HEK293 (cell line): ENCODE measurements at regions not wholly inside any gene's neighbourhood (a gene's known extent, or its start where the extent isn't known, plus 50 kb on each side); places are given as distances from the start of the nearest gene placed in this dataset.

ENCODE experiments used
- CTCF ChIA-PET: fragments of 350-600 bp; formaldehyde crosslinking; extraction: SDS; loops from one replicate; lab custom pipeline; 2021; ENCODE audit warnings: antibody characterized with exemption; lab: Yijun Ruan, JAX
- POLR2A ChIA-PET: fragments of 300-600 bp; formaldehyde crosslinking; extraction: SDS; loops from one replicate; lab custom pipeline; 2020; ENCODE audit warnings: antibody characterized with exemption, inconsistent platforms; lab: Yijun Ruan, JAX
- H3K27ac ChIP-seq: fragments of 200-500 bp; sonication (Bioruptor generic); 2 replicates; pipeline ENCODE4 v1.5.1; 2014; ENCODE audit warnings: low read depth, low read length, control low read depth, inconsistent platforms; ENCODE audit errors: extremely low read depth
- H3K36me3 ChIP-seq, 2 experiments: fragments of 200-500 bp in 1 of 2; sonication (Bioruptor generic) in 1 of 2; 1 replicate in 1 of 2; 2 replicates in 1 of 2; pipeline ENCODE4 v1.5.1; 2014 to 2017; ENCODE audit warnings: inconsistent platforms in 2 of 2, low read length in 2 of 2; ENCODE audit not compliant: control insufficient read depth in 2 of 2, insufficient read depth in 1 of 2
- H3K4me1 ChIP-seq: fragments of 200-500 bp; sonication (Bioruptor generic); 2 replicates; pipeline ENCODE4 v1.5.1; 2014; ENCODE audit warnings: mild to moderate bottlenecking, low read length, inconsistent platforms; ENCODE audit not compliant: control insufficient read depth, insufficient read depth
- H3K4me3 ChIP-seq: 2 replicates; pipeline ENCODE4 v1.5.1; 2011; ENCODE audit warnings: low read depth, mild to moderate bottlenecking, control low read depth, low read length, moderate library complexity
- H3K9me3 ChIP-seq: fragments of 200-500 bp; sonication (Bioruptor generic); 2 replicates; pipeline ENCODE4 v1.5.1; 2014; ENCODE audit warnings: low read depth, low read length, inconsistent platforms; ENCODE audit not compliant: control insufficient read depth, insufficient read depth
- GLIS1 ChIP-seq: fragments of 450-650 bp; formaldehyde crosslinking; IDR thresholded peaks from 2 replicates; pipeline ENCODE4 v1.5.1; 2016; ENCODE audit warnings: missing biosample characterization, missing genetic modification characterization
- HOXA7 ChIP-seq: sonication (generic); formaldehyde crosslinking; IDR thresholded peaks from 2 replicates; pipeline ENCODE4 v1.8.1; 2022; ENCODE audit warnings: missing genetic modification reagents, borderline replicate concordance
- KLF9 ChIP-seq: fragments of 450-650 bp; formaldehyde crosslinking; IDR thresholded peaks from 2 replicates; pipeline ENCODE4 v1.5.1; 2016; ENCODE audit warnings: missing biosample characterization, missing genetic modification characterization, low read depth
- MYNN ChIP-seq: fragments of 450-650 bp; formaldehyde crosslinking; IDR thresholded peaks from 2 replicates; pipeline ENCODE4 v1.5.1; 2016; ENCODE audit warnings: missing biosample characterization, missing genetic modification characterization, borderline replicate concordance
- WT1 ChIP-seq: fragments of 450-650 bp; formaldehyde crosslinking; IDR thresholded peaks from 2 replicates; pipeline ENCODE4 v1.5.1; 2016; ENCODE audit warnings: missing biosample characterization, missing genetic modification characterization
- ZBTB7A ChIP-seq: fragments of 450-650 bp; formaldehyde crosslinking; IDR thresholded peaks from 2 replicates; pipeline ENCODE4 v1.5.1; 2016; ENCODE audit warnings: low read depth, missing biosample characterization, missing genetic modification characterization
- ZNF155 ChIP-seq: fragments of 450-650 bp; formaldehyde crosslinking; IDR thresholded peaks from 2 replicates; pipeline ENCODE4 v1.5.1; 2016; ENCODE audit warnings: missing biosample characterization, missing genetic modification characterization
- ZNF175 ChIP-seq: fragments of 450-650 bp; formaldehyde crosslinking; IDR thresholded peaks from 2 replicates; pipeline ENCODE4 v1.5.1; 2016; ENCODE audit warnings: missing biosample characterization, missing genetic modification characterization
- ZNF19 ChIP-seq: fragments of 450-650 bp; formaldehyde crosslinking; IDR thresholded peaks from 2 replicates; pipeline ENCODE4; 2016; ENCODE audit warnings: missing biosample characterization, missing genetic modification characterization, low read depth
- ZNF2 ChIP-seq: fragments of 450-650 bp; formaldehyde crosslinking; IDR thresholded peaks from 2 replicates; pipeline ENCODE4 v1.5.1; 2016; ENCODE audit warnings: missing biosample characterization, missing genetic modification characterization
- ZNF24 ChIP-seq: fragments of 450-650 bp; formaldehyde crosslinking; IDR thresholded peaks from 2 replicates; pipeline ENCODE4 v1.5.1; 2016; ENCODE audit warnings: missing biosample characterization, missing genetic modification characterization
- ZNF324 ChIP-seq: fragments of 450-650 bp; formaldehyde crosslinking; IDR thresholded peaks from 2 replicates; pipeline ENCODE4 v1.5.1; 2016; ENCODE audit warnings: missing biosample characterization, missing genetic modification characterization
- ZNF354C ChIP-seq: fragments of 450-650 bp; formaldehyde crosslinking; IDR thresholded peaks from 2 replicates; pipeline ENCODE4 v1.5.1; 2016; ENCODE audit warnings: missing biosample characterization, missing genetic modification characterization, low read depth, borderline replicate concordance
- ZNF521 ChIP-seq: fragments of 450-650 bp; formaldehyde crosslinking; IDR thresholded peaks from 2 replicates; pipeline ENCODE4 v1.5.1; 2017; ENCODE audit warnings: missing biosample characterization, mild to moderate bottlenecking, missing genetic modification characterization
- ZNF530 ChIP-seq: fragments of 450-650 bp; formaldehyde crosslinking; IDR thresholded peaks from 2 replicates; pipeline ENCODE4 v1.5.1; 2016; ENCODE audit warnings: low read depth, missing biosample characterization, missing genetic modification characterization
- ZNF660 ChIP-seq: fragments of 450-650 bp; IDR thresholded peaks from 2 replicates; pipeline ENCODE4 v1.5.1; 2018; ENCODE audit warnings: missing biosample characterization, mild to moderate bottlenecking, missing genetic modification characterization
- ZNF776 ChIP-seq: fragments of 450-650 bp; formaldehyde crosslinking; IDR thresholded peaks from 2 replicates; pipeline ENCODE4 v1.5.0; 2017; ENCODE audit warnings: missing biosample characterization, missing genetic modification characterization, borderline replicate concordance
- ZNF777 ChIP-seq: fragments of 450-650 bp; formaldehyde crosslinking; IDR thresholded peaks from 2 replicates; pipeline ENCODE4 v1.5.1; 2017; ENCODE audit warnings: missing biosample characterization, missing genetic modification characterization, borderline replicate concordance
- ZNF791 ChIP-seq: fragments of 450-650 bp; formaldehyde crosslinking; IDR thresholded peaks from 2 replicates; pipeline ENCODE4 v1.5.1; 2016; ENCODE audit warnings: missing biosample characterization, missing genetic modification characterization
- TF ChIP-seq, protein P1 (sequence below): fragments of 450-650 bp; formaldehyde crosslinking; IDR thresholded peaks from 2 replicates; pipeline ENCODE4 v1.5.1; 2016; ENCODE audit warnings: missing biosample characterization, missing genetic modification characterization
- TF ChIP-seq, protein P2 (sequence below): fragments of 450-650 bp; IDR thresholded peaks from 2 replicates; pipeline ENCODE4 v1.5.1; 2018; ENCODE audit warnings: missing biosample characterization, missing genetic modification characterization
- TF ChIP-seq, protein P3 (sequence below): fragments of 450-650 bp; formaldehyde crosslinking; IDR thresholded peaks from 2 replicates; pipeline ENCODE4 v1.5.1; 2017; ENCODE audit warnings: missing biosample characterization, missing genetic modification characterization

DNA sequence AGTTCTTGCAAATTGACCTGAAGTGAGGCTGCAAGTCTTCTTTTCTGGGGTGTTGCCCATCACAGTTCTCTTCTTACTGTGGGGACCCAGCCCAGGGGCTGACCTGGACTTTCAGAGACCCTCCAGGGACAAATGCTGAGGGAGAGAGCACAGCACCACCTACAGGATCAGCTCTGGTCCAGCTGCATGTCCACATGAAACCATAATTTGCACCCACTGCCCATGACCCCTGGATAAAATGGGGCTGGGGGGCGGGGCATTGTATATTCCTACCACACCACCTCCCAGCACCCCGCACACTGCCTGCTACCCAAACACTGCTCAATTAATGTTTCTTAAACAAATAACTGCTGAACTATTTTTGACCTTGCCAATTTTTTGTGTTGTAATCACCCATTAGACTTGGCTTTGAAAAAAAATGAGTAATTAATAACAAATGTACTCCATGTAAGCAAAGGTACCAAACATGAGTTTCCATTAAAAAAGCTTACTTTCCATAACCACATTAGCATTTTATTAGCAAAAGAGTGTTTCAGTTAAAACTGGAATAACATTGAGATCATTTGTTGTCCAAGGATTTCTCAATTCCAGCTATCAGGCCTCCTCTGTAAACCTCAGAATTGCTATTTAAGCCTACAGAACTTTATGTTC, 168.0 kb upstream of the RAB4A start (continued):
- TF ChIP-seq, protein P1, sequence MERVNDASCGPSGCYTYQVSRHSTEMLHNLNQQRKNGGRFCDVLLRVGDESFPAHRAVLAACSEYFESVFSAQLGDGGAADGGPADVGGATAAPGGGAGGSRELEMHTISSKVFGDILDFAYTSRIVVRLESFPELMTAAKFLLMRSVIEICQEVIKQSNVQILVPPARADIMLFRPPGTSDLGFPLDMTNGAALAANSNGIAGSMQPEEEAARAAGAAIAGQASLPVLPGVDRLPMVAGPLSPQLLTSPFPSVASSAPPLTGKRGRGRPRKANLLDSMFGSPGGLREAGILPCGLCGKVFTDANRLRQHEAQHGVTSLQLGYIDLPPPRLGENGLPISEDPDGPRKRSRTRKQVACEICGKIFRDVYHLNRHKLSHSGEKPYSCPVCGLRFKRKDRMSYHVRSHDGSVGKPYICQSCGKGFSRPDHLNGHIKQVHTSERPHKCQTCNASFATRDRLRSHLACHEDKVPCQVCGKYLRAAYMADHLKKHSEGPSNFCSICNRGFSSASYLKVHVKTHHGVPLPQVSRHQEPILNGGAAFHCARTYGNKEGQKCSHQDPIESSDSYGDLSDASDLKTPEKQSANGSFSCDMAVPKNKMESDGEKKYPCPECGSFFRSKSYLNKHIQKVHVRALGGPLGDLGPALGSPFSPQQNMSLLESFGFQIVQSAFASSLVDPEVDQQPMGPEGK (tag by site-specific recombination): no peak
- TF ChIP-seq ZNF530: no peak

DNA sequence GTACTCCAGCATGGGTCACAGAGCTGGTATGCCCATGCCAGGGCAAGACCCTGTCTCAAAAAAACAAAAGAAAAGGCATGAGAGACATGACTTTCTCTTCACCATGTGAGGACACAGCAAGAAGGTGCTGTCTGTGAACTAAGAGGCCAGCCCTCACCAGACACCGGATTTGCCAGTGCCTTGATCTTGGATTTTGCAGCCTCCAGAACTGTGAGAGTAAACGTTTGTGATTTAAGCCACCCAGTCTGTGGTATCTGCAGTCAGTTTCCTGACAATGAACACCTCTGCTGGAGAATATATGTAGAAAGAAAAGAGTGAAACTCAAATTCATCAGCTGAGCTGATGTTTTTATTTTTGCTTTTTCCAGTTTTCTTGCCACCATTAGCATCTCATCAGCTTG, 166.3 kb upstream of the RAB4A start:
- CTCF ChIA-PET: interaction anchor here (0.5 to 0.7 kb wide), 2 partner anchors 264 to 300 kb away, joined by 3 to 6 read pairs; no protein-coding TSS in a partner anchor

DNA sequence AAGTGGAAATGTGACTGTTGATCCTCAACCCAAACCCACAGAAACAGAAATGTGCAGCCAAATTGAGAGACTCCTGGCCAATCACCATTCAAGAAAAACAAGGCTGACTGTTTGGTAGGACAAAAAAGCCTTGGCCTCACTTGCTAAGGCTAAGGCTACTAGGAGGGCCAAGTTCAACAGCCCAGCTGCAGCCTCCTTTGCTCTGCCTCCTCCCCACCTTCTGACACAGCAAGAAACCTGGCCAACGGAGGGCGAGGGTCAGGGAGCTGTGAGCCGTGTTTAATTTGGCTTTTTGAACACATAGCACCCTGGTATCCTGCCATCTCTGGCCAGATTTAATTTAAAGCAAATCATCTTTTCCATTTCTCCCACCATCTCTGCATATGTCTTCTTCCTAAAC, 165.8 kb upstream of the RAB4A start:
- Histone ChIP-seq H3K4me1 (no peaks in the 10 kb centered on the region), H3K36me3 (no peaks in the 10 kb centered on the region), H3K27ac (no peak overlapping the region), H3K4me3 (no peak overlapping the region), H3K9me3 (no peaks in the 10 kb centered on the region)
- ChIA-PET CTCF (interaction anchor here (0.6 to 0.7 kb wide), 2 partner anchors 99 to 301 kb away, joined by 3 to 4 read pairs; no protein-coding TSS in a partner anchor), POLR2A (interaction anchor here (1.0 kb wide), 1 partner anchor 10 kb away, joined by 3 read pairs; no protein-coding TSS in a partner anchor)
- TF ChIP-seq ZNF521 (no peak), ZNF791 (tag by site-specific recombination) (no peak), HOXA7 (CRISPR knock-in tag) (no peak), ZNF777 (no peak), ZNF354C (tag by site-specific recombination) (no peak)

More for the DNA sequence above, 166.3 kb upstream of the RAB4A start:
- no peak overlapping the region for H3K27ac ChIP-seq
- no peaks in the 10 kb centered on the region for H3K9me3 ChIP-seq
- no peak overlapping the region for H3K4me3 ChIP-seq
- TF ChIP-seq, protein P2, sequence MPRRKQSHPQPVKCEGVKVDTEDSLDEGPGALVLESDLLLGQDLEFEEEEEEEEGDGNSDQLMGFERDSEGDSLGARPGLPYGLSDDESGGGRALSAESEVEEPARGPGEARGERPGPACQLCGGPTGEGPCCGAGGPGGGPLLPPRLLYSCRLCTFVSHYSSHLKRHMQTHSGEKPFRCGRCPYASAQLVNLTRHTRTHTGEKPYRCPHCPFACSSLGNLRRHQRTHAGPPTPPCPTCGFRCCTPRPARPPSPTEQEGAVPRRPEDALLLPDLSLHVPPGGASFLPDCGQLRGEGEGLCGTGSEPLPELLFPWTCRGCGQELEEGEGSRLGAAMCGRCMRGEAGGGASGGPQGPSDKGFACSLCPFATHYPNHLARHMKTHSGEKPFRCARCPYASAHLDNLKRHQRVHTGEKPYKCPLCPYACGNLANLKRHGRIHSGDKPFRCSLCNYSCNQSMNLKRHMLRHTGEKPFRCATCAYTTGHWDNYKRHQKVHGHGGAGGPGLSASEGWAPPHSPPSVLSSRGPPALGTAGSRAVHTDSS (tag by site-specific recombination): no peak
- TF ChIP-seq, protein P3, sequence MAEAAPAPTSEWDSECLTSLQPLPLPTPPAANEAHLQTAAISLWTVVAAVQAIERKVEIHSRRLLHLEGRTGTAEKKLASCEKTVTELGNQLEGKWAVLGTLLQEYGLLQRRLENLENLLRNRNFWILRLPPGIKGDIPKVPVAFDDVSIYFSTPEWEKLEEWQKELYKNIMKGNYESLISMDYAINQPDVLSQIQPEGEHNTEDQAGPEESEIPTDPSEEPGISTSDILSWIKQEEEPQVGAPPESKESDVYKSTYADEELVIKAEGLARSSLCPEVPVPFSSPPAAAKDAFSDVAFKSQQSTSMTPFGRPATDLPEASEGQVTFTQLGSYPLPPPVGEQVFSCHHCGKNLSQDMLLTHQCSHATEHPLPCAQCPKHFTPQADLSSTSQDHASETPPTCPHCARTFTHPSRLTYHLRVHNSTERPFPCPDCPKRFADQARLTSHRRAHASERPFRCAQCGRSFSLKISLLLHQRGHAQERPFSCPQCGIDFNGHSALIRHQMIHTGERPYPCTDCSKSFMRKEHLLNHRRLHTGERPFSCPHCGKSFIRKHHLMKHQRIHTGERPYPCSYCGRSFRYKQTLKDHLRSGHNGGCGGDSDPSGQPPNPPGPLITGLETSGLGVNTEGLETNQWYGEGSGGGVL (tag by site-specific recombination): no peak
- TF ChIP-seq ZNF19 (tag by site-specific recombination) (no peak), WT1 (tag by site-specific recombination) (no peak), MYNN (tag by site-specific recombination) (no peak), KLF9 (no peak), ZBTB7A (no peak), ZNF776 (tag by site-specific recombination) (no peak), ZNF660 (no peak), ZNF2 (tag by site-specific recombination) (no peak), ZNF155 (tag by site-specific recombination) (no peak), ZNF324 (tag by site-specific recombination) (no peak), GLIS1 (tag by site-specific recombination) (no peak), ZNF175 (tag by site-specific recombination) (no peak), ZNF24 (tag by site-specific recombination) (no peak)
- H3K4me1 ChIP-seq: no peaks in the 10 kb centered on the region
- no peaks in the 10 kb centered on the region for H3K36me3 ChIP-seq
- POLR2A ChIA-PET: interaction anchor here (1.0 kb wide), 1 partner anchor 11 kb away, joined by 3 read pairs; no protein-coding TSS in a partner anchor
